Occipital lobe (tissue), 1 donor: ENCODE measurements at regions not wholly inside any gene's neighbourhood (a gene's known extent, or its start where the extent isn't known, plus 50 kb on each side); places are given as distances from the start of the nearest gene placed in this dataset.
"Not testable (repeated sequence)": the region's sequence is repeated elsewhere in the genome, so short reads cannot be mapped to it uniquely, and the experiment has no call there.

ENCODE experiments used
- DNase-seq: peaks from one replicate; lab custom pipeline; 2025; lab: John Stamatoyannopoulos, UW

DNA sequence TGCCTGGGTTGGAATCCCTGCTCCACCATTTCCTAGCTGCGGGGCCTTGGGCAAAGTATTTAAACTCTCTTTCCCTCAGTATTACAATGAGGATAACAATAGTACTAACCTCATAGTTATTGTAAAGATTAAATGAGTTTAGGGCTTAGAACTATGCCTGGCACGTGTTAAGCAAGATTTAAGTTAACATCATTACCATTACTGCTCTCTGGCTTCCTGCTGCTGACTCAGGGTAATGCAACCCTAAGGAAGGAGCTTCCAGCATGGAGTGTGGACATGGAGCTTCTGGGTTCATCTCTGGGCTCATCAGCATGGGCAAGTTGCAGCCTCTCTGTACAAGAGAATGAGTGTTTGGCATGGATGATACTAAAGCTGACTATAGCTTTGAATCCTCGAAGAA is 374.2 kb upstream of the MAP2 start:
- DNase-seq, result no peak

DNA sequence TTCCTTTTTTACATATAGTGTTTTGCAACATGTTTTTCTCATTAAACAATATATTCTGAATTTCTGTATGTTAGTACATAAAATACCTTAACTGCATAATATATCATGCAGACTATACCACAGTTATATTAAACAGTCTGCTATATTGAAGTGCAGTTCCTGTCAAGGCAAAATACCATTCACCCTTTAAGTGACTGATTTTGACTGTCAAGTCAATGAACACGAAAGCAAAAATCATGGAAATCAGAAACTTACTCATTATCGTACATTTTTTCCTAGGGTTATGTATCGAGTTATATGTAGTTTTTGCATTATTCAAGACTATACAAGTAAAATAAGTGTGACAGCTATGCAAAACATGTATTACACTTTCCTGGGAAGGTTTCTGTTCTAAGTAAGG is 361.6 kb upstream of the MAP2 start:
- DNase-seq, result no peak

DNA sequence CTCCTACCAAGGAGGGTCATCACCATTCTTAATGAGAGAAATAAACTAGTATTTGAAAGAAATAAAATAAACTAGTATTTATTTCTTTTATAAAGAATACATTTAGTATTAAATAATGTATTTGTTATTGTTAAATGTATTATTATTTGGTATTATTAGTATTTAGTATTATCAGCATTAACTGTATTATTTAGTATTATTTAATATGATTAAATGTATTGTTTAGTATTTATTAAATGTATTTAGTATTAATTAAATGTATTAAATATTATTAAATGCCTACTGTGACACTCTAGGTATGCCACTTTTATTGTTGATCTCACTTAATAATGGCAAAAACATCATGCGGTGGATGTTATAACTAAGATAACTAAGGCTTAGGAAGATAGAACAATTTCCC is 353.6 kb upstream of the MAP2 start:
- DNase-seq, result no peak

DNA sequence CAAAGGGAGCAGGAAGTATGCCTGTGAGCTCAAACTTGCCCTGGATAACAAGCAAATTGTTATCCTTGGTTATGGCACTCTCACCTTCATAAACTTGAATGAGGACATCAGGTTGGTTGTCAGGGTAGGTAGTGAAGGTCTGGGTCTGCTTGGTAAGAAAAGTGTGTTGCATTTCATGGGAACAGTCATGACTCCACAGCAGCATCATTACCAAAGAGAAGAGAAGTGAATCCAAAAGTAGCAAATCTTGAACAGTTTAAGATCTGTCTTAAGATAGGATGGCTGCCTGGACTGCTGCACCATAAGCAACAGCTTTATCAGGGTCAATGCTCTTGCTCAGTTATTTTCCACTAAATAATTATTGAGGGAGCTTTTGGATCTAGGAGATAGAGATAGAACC is 350.7 kb upstream of the MAP2 start:
- no peak for DNase-seq

GRCh38 chr2:209074711-209075110 is 349.1 kb upstream of the MAP2 start:
- no peak for DNase-seq

GRCh38 chr2:209076151-209076550 is 347.7 kb upstream of the MAP2 start:
- DNase-seq, result no peak

- no peak for DNase-seq
Measured at GRCh38 chr2:209086761-209087160, 337.1 kb upstream of the MAP2 start.

- no peak for DNase-seq
Measured at GRCh38 chr2:209091056-209091455, 332.8 kb upstream of the MAP2 start.

- no peak for DNase-seq
Measured at GRCh38 chr2:209094221-209094620, 329.6 kb upstream of the MAP2 start.

DNA sequence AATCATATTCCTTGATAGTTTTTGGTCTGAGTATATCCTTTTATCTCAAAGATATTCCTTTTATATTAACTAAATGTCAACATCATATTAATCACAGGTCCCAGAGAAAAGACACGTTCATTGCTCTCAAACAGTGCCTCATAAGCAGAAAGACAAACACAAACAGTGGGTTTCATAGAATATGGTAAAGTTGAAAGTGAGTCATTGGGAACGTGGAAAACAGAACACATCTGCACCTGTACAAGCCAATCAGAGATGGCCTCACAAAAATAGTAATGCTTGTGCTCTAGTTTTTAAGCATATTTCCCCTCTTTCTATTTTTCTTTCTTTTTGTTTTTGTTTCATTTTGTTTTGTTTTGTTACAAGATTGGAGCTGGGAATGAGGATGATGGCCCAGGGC is 328.4 kb upstream of the MAP2 start:
- DNase-seq, result no peak

DNA sequence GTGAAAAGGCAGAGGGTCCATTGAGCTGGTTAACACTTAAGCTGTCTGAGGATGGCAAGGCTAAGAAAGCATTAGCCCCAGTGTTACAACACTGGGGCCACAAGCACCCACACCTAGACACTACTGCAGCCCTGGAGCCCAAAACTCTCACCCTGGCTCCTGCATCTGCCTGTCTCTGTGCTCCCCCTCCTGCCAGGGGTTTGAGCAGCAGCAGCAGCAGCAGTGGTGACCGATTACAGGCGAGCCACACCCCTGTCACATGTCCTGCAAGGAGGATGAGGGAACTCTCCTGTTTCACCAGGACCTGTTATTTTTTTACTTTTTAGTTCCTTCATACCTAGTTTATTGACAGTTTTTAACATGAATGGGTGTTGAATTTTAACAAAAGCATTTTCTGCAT is 326.7 kb upstream of the MAP2 start:
- no peak for DNase-seq

- no peak for DNase-seq
Measured at GRCh38 chr2:209102319-209102718, 321.5 kb upstream of the MAP2 start.

GRCh38 chr2:209113026-209113425 is 310.8 kb upstream of the MAP2 start:
- no peak for DNase-seq

DNA sequence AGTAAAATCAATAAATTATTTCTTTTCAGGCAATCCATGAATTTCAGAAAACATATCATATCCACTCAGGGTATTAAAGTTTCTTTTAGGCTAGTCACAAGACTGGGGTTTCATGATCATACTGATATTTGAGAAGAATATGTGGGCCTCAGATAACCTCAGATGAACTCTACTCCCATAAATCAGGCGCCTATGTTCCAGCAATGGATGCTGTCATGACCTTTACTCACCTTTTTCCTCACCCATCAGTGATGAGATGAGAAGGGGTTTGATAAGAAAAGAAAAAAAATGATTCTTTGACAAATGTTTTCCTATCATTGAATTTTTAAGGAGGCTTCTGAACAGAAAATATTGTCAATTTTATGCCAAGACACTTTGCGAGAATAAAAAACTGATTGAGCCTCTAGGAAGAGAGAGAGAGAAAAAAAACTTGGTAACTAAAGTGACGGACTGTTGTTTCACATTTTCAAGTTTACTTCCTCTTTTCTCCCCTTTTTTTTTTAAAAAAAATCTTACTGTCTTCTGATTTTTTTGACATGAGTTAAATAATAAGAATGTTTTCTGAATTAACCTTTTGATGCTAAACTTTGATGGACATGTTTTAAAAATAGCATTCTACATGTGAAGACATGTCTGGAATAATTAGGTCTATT is 309.1 kb upstream of the MAP2 start:
- DNase-seq, result no peak

DNA sequence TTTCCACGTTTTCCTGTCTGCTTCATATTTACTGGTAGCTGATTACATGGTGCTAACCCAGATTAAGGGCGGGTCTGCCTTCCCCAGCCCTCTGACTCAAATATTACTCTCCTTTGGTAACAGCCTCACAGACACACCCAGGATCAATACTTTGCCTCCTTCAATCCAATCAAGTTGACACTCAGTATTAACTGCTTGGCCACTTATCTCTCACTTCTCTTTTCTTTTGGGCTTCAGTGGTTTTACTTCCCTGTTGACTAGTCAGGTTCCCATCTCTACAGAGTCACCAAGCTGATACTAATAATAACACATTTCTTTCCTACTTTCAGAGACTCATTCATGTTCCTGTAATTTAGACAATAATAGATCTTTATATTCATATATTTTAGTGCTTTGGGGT is 302.2 kb upstream of the MAP2 start:
- DNase-seq, result no peak

GRCh38 chr2:209125291-209125690 is 298.6 kb upstream of the MAP2 start:
- no peak for DNase-seq

- no peak for DNase-seq
Measured at GRCh38 chr2:209138079-209138478, 285.8 kb upstream of the MAP2 start.

DNA sequence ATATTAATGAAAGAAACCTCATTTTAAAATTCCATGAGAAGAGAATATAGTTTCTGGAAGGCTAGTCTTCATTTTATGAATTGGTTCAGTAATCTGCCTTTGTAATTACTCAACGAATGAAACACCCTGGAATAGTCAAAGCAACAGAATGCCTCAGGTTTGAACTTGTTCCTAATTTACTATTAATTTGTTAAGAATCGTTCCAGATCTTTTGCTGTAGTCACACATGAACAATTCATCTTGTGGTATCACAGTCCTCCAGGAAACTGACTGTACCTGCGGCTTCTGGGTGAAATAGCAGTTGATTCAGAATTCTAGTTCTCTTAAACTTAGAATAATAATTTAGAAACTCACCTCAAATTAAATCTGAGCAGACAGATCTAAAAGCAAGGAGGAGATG is 282.7 kb upstream of the MAP2 start:
- DNase-seq, result no peak

- DNase-seq, result no peak
Measured at GRCh38 chr2:209141818-209142217, 282.0 kb upstream of the MAP2 start.

- DNase-seq, result not testable (repeated sequence)
Measured at GRCh38 chr2:209145220-209145691, 278.6 kb upstream of the MAP2 start.

GRCh38 chr2:209145941-209146681 is 277.7 kb upstream of the MAP2 start:
- no peak for DNase-seq

DNA sequence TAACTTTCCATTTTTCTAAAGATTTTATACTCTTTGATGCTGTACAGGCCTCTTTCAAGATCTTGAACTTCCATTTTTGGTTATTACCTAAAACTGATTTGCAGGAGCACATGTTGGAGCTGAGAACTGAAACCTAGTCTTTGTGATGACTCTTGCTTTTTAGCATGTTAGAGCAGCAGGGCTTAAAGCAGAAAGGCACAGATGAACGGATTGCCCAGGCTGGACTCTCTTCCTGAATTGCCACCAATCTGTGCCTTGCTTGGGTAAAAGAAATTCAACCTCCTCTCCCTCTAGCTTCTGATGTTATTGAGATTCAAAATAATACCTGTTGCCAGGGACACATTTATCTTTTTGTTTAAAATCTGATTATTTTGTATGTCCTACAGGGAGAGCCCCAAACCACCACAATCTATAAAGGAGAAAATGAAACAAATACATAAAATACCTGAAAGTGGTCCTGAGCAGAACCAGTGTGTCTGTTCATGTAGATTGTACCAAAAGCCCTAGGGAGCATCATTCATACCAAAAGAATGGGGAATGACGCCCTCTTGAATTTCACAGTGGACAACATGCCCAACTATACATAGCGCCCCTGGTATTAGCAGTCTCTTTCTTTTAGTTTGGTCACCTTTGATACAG is 277.0 kb upstream of the MAP2 start:
- no peak for DNase-seq

GRCh38 chr2:209147981-209148380 is 275.9 kb upstream of the MAP2 start:
- DNase-seq, result no peak
